ENCODE measurements at regions not wholly inside any gene's neighbourhood (a gene's known extent, or its start where the extent isn't known, plus 50 kb on each side); places are given as distances from the start of the nearest gene placed in this dataset.
"Not testable (repeated sequence)": the region's sequence is repeated elsewhere in the genome, so short reads cannot be mapped to it uniquely, and the experiment has no call there.

- no peak for DNase-seq
Observed at GRCh38 chr4:151876381-151876988, 115.7 kb upstream of the GATB start.

- DNase-seq = no peak
Observed at GRCh38 chr4:151874328-151874727, 113.5 kb upstream of the GATB start.

GRCh38 chr4:151866592-151866918, 105.7 kb upstream of the GATB start:
- DNase-seq = no peak

- DNase-seq = no peak
Observed at GRCh38 chr4:151865744-151866591, 105.2 kb upstream of the GATB start.

GRCh38 chr4:151865312-151865711, 104.5 kb upstream of the GATB start:
- no peak for DNase-seq

- no peak for DNase-seq
Observed at GRCh38 chr4:151864068-151864467, 103.3 kb upstream of the GATB start.

- no peak for DNase-seq
Observed at GRCh38 chr4:151862766-151863165, 102.0 kb upstream of the GATB start.

- no peak for DNase-seq
Observed at GRCh38 chr4:151860561-151861093, 99.8 kb upstream of the GATB start.

GRCh38 chr4:151859641-151860040, 98.8 kb upstream of the GATB start:
- DNase-seq = no peak

GRCh38 chr4:151858356-151858755, 97.5 kb upstream of the GATB start:
- no peak for DNase-seq

GRCh38 chr4:151857368-151857767, 96.6 kb upstream of the GATB start:
- no peak for DNase-seq

GRCh38 chr4:151855747-151856146, 94.9 kb upstream of the GATB start:
- DNase-seq = no peak

GRCh38 chr4:151854731-151855130, 93.9 kb upstream of the GATB start:
- DNase-seq = no peak

GRCh38 chr4:151853034-151853433, 92.2 kb upstream of the GATB start:
- no peak for DNase-seq

- no peak for DNase-seq
Observed at GRCh38 chr4:151852202-151852601, 91.4 kb upstream of the GATB start.

GRCh38 chr4:151851354-151851753, 90.5 kb upstream of the GATB start:
- no peak for DNase-seq

- no peak for DNase-seq
Observed at GRCh38 chr4:151850791-151851213, 90.0 kb upstream of the GATB start.

GRCh38 chr4:151845551-151845950, 84.7 kb upstream of the GATB start:
- not testable (repeated sequence) for DNase-seq

- no peak for DNase-seq
Observed at GRCh38 chr4:151842430-151843079, 81.7 kb upstream of the GATB start.

GRCh38 chr4:151841107-151841506, 80.3 kb upstream of the GATB start:
- no peak for DNase-seq

- no peak for DNase-seq
Observed at GRCh38 chr4:151835467-151835866, 74.7 kb upstream of the GATB start.

- DNase-seq = no peak
Observed at GRCh38 chr4:151833174-151833573, 72.4 kb upstream of the GATB start.

- DNase-seq = no peak
Observed at GRCh38 chr4:151831526-151831925, 70.7 kb upstream of the GATB start.

GRCh38 chr4:151830168-151830567, 69.4 kb upstream of the GATB start:
- no peak for DNase-seq
